WTC11 (cell line): ENCODE measurements at regions not wholly inside any gene's neighbourhood (a gene's known extent, or its start where the extent isn't known, plus 50 kb on each side); places are given as distances from the start of the nearest gene placed in this dataset.

Experiments used
- ATAC-seq: fragments of 200-7000 bp; cut with Tn5 transposase; 2 replicates; pipeline ENCODE4 v1.10.0; 2021; ENCODE audit warnings: mild to moderate bottlenecking, moderate library complexity
- CTCF ChIA-PET: fragments of 300-600 bp; sonication (Branson Sonifier 250); formaldehyde crosslinking; loops from one replicate; lab custom pipeline; 2021; ENCODE audit warnings: antibody characterized with exemption; lab: Charles Lee
- POLR2A ChIA-PET: fragments of 350-600 bp; sonication (Branson Sonifier 250); formaldehyde crosslinking; loops from one replicate; lab custom pipeline; 2021; ENCODE audit warnings: antibody characterized with exemption; lab: Charles Lee
- DNase-seq: peaks from one replicate; pipeline ENCODE4 v3.0.0; 2021; ENCODE audit warnings: low spot score
- H3K27ac Mint-ChIP-seq: 2 replicates; pipeline ENCODE4 v1.8.0; 2021; ENCODE audit warnings: mixed read lengths
- H3K27me3 Mint-ChIP-seq: 2 replicates; pipeline ENCODE4 v1.8.0; 2021; ENCODE audit warnings: low read depth, mild to moderate bottlenecking, moderate library complexity, mixed read lengths
- H3K36me3 Mint-ChIP-seq: 2 replicates; pipeline ENCODE4 v1.8.0; 2021; ENCODE audit warnings: mixed read lengths
- H3K4me1 Mint-ChIP-seq: 2 replicates; pipeline ENCODE4 v1.8.0; 2022; ENCODE audit warnings: mixed read lengths
- H3K4me3 Mint-ChIP-seq: 2 replicates; pipeline ENCODE4 v1.8.0; 2021; ENCODE audit warnings: mild to moderate bottlenecking, moderate library complexity, mixed read lengths
- H3K9me3 Mint-ChIP-seq: 2 replicates; pipeline ENCODE4 v1.8.0; 2021; ENCODE audit warnings: mixed read lengths
- EMX1 ChIP-seq: fragments of 250-450 bp; sonication (Bioruptor Pico); IDR thresholded peaks from 2 replicates; pipeline ENCODE4 v1.8.0; 2021; ENCODE audit warnings: mild to moderate bottlenecking
- FOXJ3 ChIP-seq: sonication (generic); formaldehyde crosslinking; IDR thresholded peaks from 2 replicates; pipeline ENCODE4 v1.9.0; 2021; ENCODE audit warnings: missing genetic modification reagents, mild to moderate bottlenecking, borderline replicate concordance
- KAT7 ChIP-seq: sonication (generic); formaldehyde crosslinking; IDR thresholded peaks from 2 replicates; pipeline ENCODE4 v1.8.1; 2023; ENCODE audit warnings: missing genetic modification reagents, mild to moderate bottlenecking, borderline replicate concordance
- NFATC4 ChIP-seq: fragments of 250-450 bp; sonication (Bioruptor Pico); IDR thresholded peaks from 2 replicates; pipeline ENCODE4 v1.9.0; 2021; ENCODE audit warnings: mild to moderate bottlenecking
- NFE2L1 ChIP-seq: sonication (generic); formaldehyde crosslinking; IDR thresholded peaks from 2 replicates; pipeline ENCODE4 v1.8.1; 2023; ENCODE audit warnings: missing genetic modification reagents
- NR3C1 ChIP-seq: sonication (generic); formaldehyde crosslinking; conservative IDR thresholded peaks from 2 replicates; pipeline ENCODE4 v1.8.1; 2023; ENCODE audit warnings: low read depth, mild to moderate bottlenecking, missing genetic modification reagents
- SMAD3 ChIP-seq: sonication (generic); formaldehyde crosslinking; IDR thresholded peaks from 2 replicates; pipeline ENCODE4 v1.8.0; 2022; ENCODE audit warnings: missing genetic modification reagents, mild to moderate bottlenecking, borderline replicate concordance
- TCF7 ChIP-seq: sonication (generic); formaldehyde crosslinking; IDR thresholded peaks from 2 replicates; pipeline ENCODE4 v1.8.0; 2022; ENCODE audit warnings: mild to moderate bottlenecking, low read depth, missing genetic modification reagents, moderate library complexity
- TEAD4 ChIP-seq: sonication (generic); formaldehyde crosslinking; IDR thresholded peaks from 2 replicates; pipeline ENCODE4 v1.8.0; 2022; ENCODE audit warnings: mild to moderate bottlenecking, missing genetic modification reagents
- ZNF121 ChIP-seq: sonication (generic); formaldehyde crosslinking; IDR thresholded peaks from 2 replicates; pipeline ENCODE4 v1.8.0; 2023; ENCODE audit warnings: missing genetic modification reagents
- ZNF138 ChIP-seq: sonication (generic); formaldehyde crosslinking; conservative IDR thresholded peaks from 2 replicates; pipeline ENCODE4 v1.8.1; 2022; ENCODE audit warnings: mild to moderate bottlenecking, moderate library complexity, missing genetic modification reagents
- ZNF423 ChIP-seq: fragments of 250-450 bp; sonication (Bioruptor Pico); IDR thresholded peaks from 2 replicates; pipeline ENCODE4 v2.1.2; 2022; ENCODE audit warnings: mild to moderate bottlenecking, moderate library complexity
- TF ChIP-seq, protein P1 (sequence below): fragments of 200-600 bp; IDR thresholded peaks from 2 replicates; pipeline ENCODE4 v1.8.0; 2022; ENCODE audit warnings: antibody characterized with exemption
- TF ChIP-seq, protein P2 (sequence below): sonication (generic); formaldehyde crosslinking; IDR thresholded peaks from 2 replicates; pipeline ENCODE4 v1.8.1; 2022; ENCODE audit warnings: mild to moderate bottlenecking, missing genetic modification reagents, moderate library complexity, borderline replicate concordance
- TF ChIP-seq, protein P3 (sequence below): sonication (generic); formaldehyde crosslinking; IDR thresholded peaks from 2 replicates; pipeline ENCODE4 v1.8.1; 2023; ENCODE audit warnings: mild to moderate bottlenecking, missing genetic modification reagents
- TF ChIP-seq, protein P4 (sequence below): sonication (generic); formaldehyde crosslinking; IDR thresholded peaks from 2 replicates; pipeline ENCODE4 v1.8.1; 2022; ENCODE audit warnings: low read depth, mild to moderate bottlenecking, moderate library complexity, missing genetic modification reagents, borderline replicate concordance
- TF ChIP-seq, protein P5 (sequence below): sonication (generic); formaldehyde crosslinking; IDR thresholded peaks from 2 replicates; pipeline ENCODE4 v1.8.1; 2023; ENCODE audit warnings: mild to moderate bottlenecking, moderate library complexity, missing genetic modification reagents
- TF ChIP-seq, protein P6 (sequence below): fragments of 250-450 bp; sonication (Bioruptor Pico); IDR thresholded peaks from 2 replicates; pipeline ENCODE4 v2.1.2; 2022; ENCODE audit warnings: mild to moderate bottlenecking, moderate library complexity

DNA sequence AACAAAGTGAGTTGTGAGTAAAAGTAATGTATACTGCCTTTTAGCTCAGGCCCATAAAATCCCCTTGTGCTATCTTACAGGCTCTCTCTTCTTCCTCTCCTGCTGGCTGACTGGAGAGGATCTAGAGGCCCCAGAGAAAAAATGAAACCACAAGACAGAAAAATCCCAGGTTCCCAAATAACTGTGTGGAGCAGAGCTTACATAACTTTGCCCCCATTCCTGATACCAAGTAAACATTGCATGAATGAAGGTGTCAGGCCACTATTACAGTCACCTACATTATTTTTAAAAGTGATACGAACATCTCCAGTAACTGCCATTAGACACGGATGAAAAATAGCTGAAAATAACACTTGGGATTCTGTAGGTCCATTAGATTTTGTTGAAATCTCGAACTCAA is 386.0 kb upstream of the NR5A2 start:
- POLR2A ChIA-PET, result no interaction called here
- H3K4me1 Mint-ChIP-seq, result peaks cover 2% of the 10 kb centered on the region; the same call in 1 of the 2 replicates
- no peak overlapping the region for H3K4me3 Mint-ChIP-seq
- no peak for DNase-seq
- no peak for TF ChIP-seq TEAD4 (CRISPR knock-in tag)
- TF ChIP-seq ZNF138 (CRISPR knock-in tag), result no peak
- TF ChIP-seq, protein P1, sequence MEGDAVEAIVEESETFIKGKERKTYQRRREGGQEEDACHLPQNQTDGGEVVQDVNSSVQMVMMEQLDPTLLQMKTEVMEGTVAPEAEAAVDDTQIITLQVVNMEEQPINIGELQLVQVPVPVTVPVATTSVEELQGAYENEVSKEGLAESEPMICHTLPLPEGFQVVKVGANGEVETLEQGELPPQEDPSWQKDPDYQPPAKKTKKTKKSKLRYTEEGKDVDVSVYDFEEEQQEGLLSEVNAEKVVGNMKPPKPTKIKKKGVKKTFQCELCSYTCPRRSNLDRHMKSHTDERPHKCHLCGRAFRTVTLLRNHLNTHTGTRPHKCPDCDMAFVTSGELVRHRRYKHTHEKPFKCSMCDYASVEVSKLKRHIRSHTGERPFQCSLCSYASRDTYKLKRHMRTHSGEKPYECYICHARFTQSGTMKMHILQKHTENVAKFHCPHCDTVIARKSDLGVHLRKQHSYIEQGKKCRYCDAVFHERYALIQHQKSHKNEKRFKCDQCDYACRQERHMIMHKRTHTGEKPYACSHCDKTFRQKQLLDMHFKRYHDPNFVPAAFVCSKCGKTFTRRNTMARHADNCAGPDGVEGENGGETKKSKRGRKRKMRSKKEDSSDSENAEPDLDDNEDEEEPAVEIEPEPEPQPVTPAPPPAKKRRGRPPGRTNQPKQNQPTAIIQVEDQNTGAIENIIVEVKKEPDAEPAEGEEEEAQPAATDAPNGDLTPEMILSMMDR, result no peak
- TF ChIP-seq ZNF423 (CRISPR knock-in tag), result no peak
- TF ChIP-seq, all 79 proteins: peak for 0
- no peaks in the 10 kb centered on the region for H3K27me3 Mint-ChIP-seq
- H3K27ac Mint-ChIP-seq, result no peak overlapping the region
- ATAC-seq, result no peak
- peaks cover 10% of the 10 kb centered on the region; the same call in 1 of the 2 replicates for H3K36me3 Mint-ChIP-seq
- H3K9me3 Mint-ChIP-seq, result peaks cover 22% of the 10 kb centered on the region
- CTCF ChIA-PET, result no interaction called here

DNA sequence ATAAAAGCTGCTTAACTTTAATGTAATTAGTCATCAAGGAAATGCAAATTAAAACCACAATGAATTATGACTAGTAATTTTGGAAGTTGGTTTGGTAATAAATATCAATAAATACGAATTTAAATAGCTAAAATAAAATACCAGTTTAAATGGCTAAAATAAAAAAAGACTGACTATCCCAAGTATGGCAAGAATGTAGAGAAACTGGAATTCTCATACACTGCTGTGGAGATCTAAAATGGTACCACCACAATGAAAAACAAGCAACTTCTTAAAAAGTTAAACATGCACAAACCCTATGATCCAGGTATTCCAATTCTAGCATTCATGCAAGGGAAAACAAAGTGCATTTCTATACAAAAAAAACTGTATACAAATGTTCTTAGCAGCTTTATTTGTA is 382.6 kb upstream of the NR5A2 start:
- Mint-ChIP-seq H3K36me3 (peaks cover 15% of the 10 kb centered on the region; the same call in 1 of the 2 replicates), H3K27me3 (no peaks in the 10 kb centered on the region; the same call in 1 of the 2 replicates), H3K4me3 (no peak overlapping the region), H3K27ac (no peak overlapping the region), H3K9me3 (peaks cover 29% of the 10 kb centered on the region), H3K4me1 (no peaks in the 10 kb centered on the region)
- DNase-seq (no peak), ATAC-seq (no peak)
- TF ChIP-seq ZNF121 (CRISPR knock-in tag) (no peak), FOXJ3 (CRISPR knock-in tag) (no peak)
- POLR2A ChIA-PET, result no interaction called here
- CTCF ChIA-PET, result no interaction called here

DNA sequence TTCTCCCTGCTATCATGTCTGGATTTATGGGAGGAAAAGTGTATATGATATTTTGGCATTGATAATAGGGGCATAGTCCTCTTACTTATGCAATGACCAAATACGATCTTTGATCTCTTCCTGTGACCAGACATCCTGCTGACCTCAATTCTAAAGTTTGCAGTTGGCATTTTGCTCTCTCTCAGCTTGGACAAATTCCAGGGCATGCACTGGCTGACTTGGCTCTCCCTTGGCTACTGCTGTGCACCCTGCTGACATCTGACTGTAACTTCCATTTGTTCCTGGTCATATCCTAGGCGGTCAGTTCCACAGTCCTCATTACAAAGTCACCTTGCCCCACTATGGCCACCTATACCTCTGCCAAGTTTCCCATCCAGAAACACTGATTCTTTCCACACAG is 380.7 kb upstream of the NR5A2 start:
- H3K4me1 Mint-ChIP-seq, result no peaks in the 10 kb centered on the region
- POLR2A ChIA-PET, result no interaction called here

DNA sequence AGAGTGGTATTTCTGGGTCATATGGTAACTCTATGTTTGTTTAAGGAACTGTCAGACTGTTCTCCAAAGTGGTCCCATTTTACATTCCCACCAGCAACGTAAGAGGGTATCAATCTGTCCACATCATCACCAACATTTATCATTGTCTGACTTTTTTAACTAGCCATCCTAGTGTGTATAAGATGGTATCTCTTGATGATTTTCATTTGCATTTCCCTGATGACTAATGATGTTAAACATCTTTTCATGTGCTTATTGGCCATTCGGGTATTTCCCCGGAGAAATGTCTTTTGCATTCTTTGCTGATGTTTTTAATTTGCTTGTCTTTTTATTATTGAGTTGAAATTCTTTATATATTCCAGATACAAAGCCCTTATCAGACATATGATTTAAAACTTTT is 370.1 kb upstream of the NR5A2 start:
- Mint-ChIP-seq H3K27ac (no peak overlapping the region), H3K27me3 (no peaks in the 10 kb centered on the region), H3K36me3 (no peaks in the 10 kb centered on the region), H3K4me3 (no peak overlapping the region), H3K4me1 (no peaks in the 10 kb centered on the region), H3K9me3 (peaks cover 6% of the 10 kb centered on the region)
- no peak for ATAC-seq
- ChIA-PET CTCF (no interaction called here), POLR2A (no interaction called here)
- DNase-seq, result no peak
- TF ChIP-seq, protein P2, sequence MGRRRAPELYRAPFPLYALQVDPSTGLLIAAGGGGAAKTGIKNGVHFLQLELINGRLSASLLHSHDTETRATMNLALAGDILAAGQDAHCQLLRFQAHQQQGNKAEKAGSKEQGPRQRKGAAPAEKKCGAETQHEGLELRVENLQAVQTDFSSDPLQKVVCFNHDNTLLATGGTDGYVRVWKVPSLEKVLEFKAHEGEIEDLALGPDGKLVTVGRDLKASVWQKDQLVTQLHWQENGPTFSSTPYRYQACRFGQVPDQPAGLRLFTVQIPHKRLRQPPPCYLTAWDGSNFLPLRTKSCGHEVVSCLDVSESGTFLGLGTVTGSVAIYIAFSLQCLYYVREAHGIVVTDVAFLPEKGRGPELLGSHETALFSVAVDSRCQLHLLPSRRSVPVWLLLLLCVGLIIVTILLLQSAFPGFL (CRISPR knock-in tag), result no peak
- TF ChIP-seq, protein P3, sequence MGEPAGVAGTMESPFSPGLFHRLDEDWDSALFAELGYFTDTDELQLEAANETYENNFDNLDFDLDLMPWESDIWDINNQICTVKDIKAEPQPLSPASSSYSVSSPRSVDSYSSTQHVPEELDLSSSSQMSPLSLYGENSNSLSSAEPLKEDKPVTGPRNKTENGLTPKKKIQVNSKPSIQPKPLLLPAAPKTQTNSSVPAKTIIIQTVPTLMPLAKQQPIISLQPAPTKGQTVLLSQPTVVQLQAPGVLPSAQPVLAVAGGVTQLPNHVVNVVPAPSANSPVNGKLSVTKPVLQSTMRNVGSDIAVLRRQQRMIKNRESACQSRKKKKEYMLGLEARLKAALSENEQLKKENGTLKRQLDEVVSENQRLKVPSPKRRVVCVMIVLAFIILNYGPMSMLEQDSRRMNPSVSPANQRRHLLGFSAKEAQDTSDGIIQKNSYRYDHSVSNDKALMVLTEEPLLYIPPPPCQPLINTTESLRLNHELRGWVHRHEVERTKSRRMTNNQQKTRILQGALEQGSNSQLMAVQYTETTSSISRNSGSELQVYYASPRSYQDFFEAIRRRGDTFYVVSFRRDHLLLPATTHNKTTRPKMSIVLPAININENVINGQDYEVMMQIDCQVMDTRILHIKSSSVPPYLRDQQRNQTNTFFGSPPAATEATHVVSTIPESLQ, result no peak
- TF ChIP-seq ZNF121 (CRISPR knock-in tag), result no peak
- no peak for TF ChIP-seq TCF7 (CRISPR knock-in tag)
- TF ChIP-seq ZNF423 (CRISPR knock-in tag), result no peak
- TF ChIP-seq, protein P4, sequence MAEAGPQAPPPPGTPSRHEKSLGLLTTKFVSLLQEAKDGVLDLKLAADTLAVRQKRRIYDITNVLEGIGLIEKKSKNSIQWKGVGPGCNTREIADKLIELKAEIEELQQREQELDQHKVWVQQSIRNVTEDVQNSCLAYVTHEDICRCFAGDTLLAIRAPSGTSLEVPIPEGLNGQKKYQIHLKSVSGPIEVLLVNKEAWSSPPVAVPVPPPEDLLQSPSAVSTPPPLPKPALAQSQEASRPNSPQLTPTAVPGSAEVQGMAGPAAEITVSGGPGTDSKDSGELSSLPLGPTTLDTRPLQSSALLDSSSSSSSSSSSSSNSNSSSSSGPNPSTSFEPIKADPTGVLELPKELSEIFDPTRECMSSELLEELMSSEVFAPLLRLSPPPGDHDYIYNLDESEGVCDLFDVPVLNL, result no peak
- TF ChIP-seq SMAD3, result no peak
- no peak for TF ChIP-seq NFE2L1
- TF ChIP-seq, protein P5, sequence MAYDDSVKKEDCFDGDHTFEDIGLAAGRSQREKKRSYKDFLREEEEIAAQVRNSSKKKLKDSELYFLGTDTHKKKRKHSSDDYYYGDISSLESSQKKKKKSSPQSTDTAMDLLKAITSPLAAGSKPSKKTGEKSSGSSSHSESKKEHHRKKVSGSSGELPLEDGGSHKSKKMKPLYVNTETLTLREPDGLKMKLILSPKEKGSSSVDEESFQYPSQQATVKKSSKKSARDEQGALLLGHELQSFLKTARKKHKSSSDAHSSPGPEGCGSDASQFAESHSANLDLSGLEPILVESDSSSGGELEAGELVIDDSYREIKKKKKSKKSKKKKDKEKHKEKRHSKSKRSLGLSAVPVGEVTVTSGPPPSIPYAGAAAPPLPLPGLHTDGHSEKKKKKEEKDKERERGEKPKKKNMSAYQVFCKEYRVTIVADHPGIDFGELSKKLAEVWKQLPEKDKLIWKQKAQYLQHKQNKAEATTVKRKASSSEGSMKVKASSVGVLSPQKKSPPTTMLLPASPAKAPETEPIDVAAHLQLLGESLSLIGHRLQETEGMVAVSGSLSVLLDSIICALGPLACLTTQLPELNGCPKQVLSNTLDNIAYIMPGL (CRISPR knock-in tag), result no peak
- TF ChIP-seq NFATC4 (CRISPR knock-in tag), result no peak
- TF ChIP-seq, protein P6, sequence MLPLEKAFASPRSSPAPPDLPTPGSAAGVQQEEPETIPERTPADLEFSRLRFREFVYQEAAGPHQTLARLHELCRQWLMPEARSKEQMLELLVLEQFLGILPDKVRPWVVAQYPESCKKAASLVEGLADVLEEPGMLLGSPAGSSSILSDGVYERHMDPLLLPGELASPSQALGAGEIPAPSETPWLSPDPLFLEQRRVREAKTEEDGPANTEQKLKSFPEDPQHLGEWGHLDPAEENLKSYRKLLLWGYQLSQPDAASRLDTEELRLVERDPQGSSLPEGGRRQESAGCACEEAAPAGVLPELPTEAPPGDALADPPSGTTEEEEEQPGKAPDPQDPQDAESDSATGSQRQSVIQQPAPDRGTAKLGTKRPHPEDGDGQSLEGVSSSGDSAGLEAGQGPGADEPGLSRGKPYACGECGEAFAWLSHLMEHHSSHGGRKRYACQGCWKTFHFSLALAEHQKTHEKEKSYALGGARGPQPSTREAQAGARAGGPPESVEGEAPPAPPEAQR (CRISPR knock-in tag), result no peak
- no peak for TF ChIP-seq KAT7 (CRISPR knock-in tag)
- TF ChIP-seq NR3C1, result no peak

More for the DNA sequence above, 380.7 kb upstream of the NR5A2 start:
- peaks cover 32% of the 10 kb centered on the region for H3K9me3 Mint-ChIP-seq
- ATAC-seq (no peak), DNase-seq (no peak)
- H3K27ac Mint-ChIP-seq, result no peak overlapping the region
- peaks cover 15% of the 10 kb centered on the region; the same call in 1 of the 2 replicates for H3K36me3 Mint-ChIP-seq
- no peak overlapping the region for H3K4me3 Mint-ChIP-seq
- no peak for TF ChIP-seq EMX1 (CRISPR knock-in tag)
- CTCF ChIA-PET, result no interaction called here
- H3K27me3 Mint-ChIP-seq, result no peaks in the 10 kb centered on the region; the same call in 1 of the 2 replicates
